ENCODE measurements at regions not wholly inside any gene's neighbourhood (a gene's known extent, or its start where the extent isn't known, plus 50 kb on each side); places are given as distances from the start of the nearest gene placed in this dataset.

GRCh38 chr13:91112201-91112923, 235.1 kb upstream of the MIR17HG start:
- 28% methylated on average over 7 of the region's 7 CpGs for WGBS (ENCODE audit: missing lambda C conversion rate)
- POLR2A ChIA-PET, result no interaction called here

GRCh38 chr13:91112924-91113277, 234.6 kb upstream of the MIR17HG start:
- no peak for TF ChIP-seq CHD2 (IDR thresholded peaks at IDR 0.05; ENCODE audit: low read length, partially characterized antibody)
- no peak for TF ChIP-seq CBX2 (IDR thresholded peaks at IDR 0.05; ENCODE audit: borderline replicate concordance, low read depth)
- TF ChIP-seq NPAS2 (CRISPR knock-in tag; IDR thresholded peaks at IDR 0.05; ENCODE audit: borderline replicate concordance), result no peak
- TF ChIP-seq BHLHE40 (IDR thresholded peaks at IDR 0.05; ENCODE audit: low read depth, low read length), result no peak
- no peak for TF ChIP-seq POLR2AphosphoS2 (conservative IDR thresholded peaks at IDR 0.05; ENCODE audit: low read length)
- no peak for TF ChIP-seq HMGXB4 (CRISPR knock-in tag; IDR thresholded peaks at IDR 0.05; ENCODE audit: borderline replicate concordance)
- CTCF ChIA-PET, result interaction anchor here (0.7 kb wide), 1 partner anchor 12 kb away, joined by 3 read pairs; no protein-coding TSS in a partner anchor
- no peak overlapping the region for H3K4me3 ChIP-seq
- 92% methylated on average over 1 of the region's 1 CpG for WGBS (ENCODE audit: missing lambda C conversion rate)
- no peak for ATAC-seq
- POLR2A ChIA-PET, result no interaction called here
- H3K4me2 ChIP-seq, result no peak overlapping the region
- no peak for FAIRE-seq
- no peak for DNase-seq (ENCODE audit: low read depth in 1 of 2, low spot score in 1 of 2)
- H3K9me3 ChIP-seq, result no peaks in the 10 kb centered on the region
- H3K27ac ChIP-seq, result no peak overlapping the region
- no peaks in the 10 kb centered on the region for H3K4me1 ChIP-seq

More at GRCh38 chr13:91112201-91112923, 235.1 kb upstream of the MIR17HG start:
- no peak overlapping the region for H3K4me2 ChIP-seq
- DNase-seq (ENCODE audit: low read depth in 1 of 2, low spot score in 1 of 2) (no peak), ATAC-seq (no peak), FAIRE-seq (no peak)
- TF ChIP-seq RARB (CRISPR knock-in tag; IDR thresholded peaks at IDR 0.05) (no peak), RCOR1 (IDR thresholded peaks at IDR 0.05; ENCODE audit: low read depth, low read length) (no peak), RAD21 (conservative IDR thresholded peaks at IDR 0.05 in 1 of 2, IDR thresholded peaks at IDR 0.05 in 1 of 2) (no peak), FOXS1 (CRISPR knock-in tag; IDR thresholded peaks at IDR 0.05) (no peak), RFX5 (IDR thresholded peaks at IDR 0.05) (no peak), JUN (IDR thresholded peaks at IDR 0.05) (no peak), NFE2L2 (conservative IDR thresholded peaks at IDR 0.05; ENCODE audit: low read length) (no peak), BCL3 (IDR thresholded peaks at IDR 0.05) (no peak), CHD4 (IDR thresholded peaks at IDR 0.05; ENCODE audit: borderline replicate concordance) (no peak), ESRRA (IDR thresholded peaks at IDR 0.05; ENCODE audit: borderline replicate concordance, low read length) (no peak), BHLHE40 (IDR thresholded peaks at IDR 0.05; ENCODE audit: low read depth, low read length) (no peak), CBX8 (IDR thresholded peaks at IDR 0.05) (no peak), ZC3H11A (IDR thresholded peaks at IDR 0.05) (no peak), CEBPB (IDR thresholded peaks at IDR 0.05) (no peak), PHF8 (IDR thresholded peaks at IDR 0.05; ENCODE audit: borderline replicate concordance, low read depth) (no peak), MYC (IDR thresholded peaks at IDR 0.05; ENCODE audit: borderline replicate concordance, low read length) (no peak), NR3C1 (IDR thresholded peaks at IDR 0.05) (no peak), EHMT2 (IDR thresholded peaks at IDR 0.05; ENCODE audit: low read depth) (no peak)
- no peak overlapping the region for H3K4me3 ChIP-seq
- H3K4me1 ChIP-seq, result no peaks in the 10 kb centered on the region
- H3K27ac ChIP-seq, result no peak overlapping the region
- CTCF ChIA-PET, result interaction anchor here (0.7 kb wide), 1 partner anchor 11 kb away, joined by 3 read pairs; no protein-coding TSS in a partner anchor
- no peaks in the 10 kb centered on the region for H3K9me3 ChIP-seq
